Tibial artery (tissue), 4 donors: ENCODE measurements at regions not wholly inside any gene's neighbourhood (a gene's known extent, or its start where the extent isn't known, plus 50 kb on each side); places are given as distances from the start of the nearest gene placed in this dataset.

ENCODE experiments used
- DNase-seq, 2 donors: peaks; one replicate each; pipeline ENCODE4 v3.0.0-alpha.2; 2019
- H3K27ac ChIP-seq, 2 donors: fragments of 200-600 bp; sonication (generic) in 1 of 2; 1 replicate in 1 of 2; 2 replicates in 1 of 2; pipeline ENCODE4 v1.5.1; 2018 to 2019; ENCODE audit warnings: mild to moderate bottlenecking in 1 of 2
- H3K27me3 ChIP-seq, 2 donors: fragments of 200-600 bp; sonication (generic) in 1 of 2; one replicate each; pipeline versions ENCODE4 v1.5.1 to v1.6.0; 2016 to 2019
- H3K36me3 ChIP-seq, 3 donors: fragments of 200-600 bp; sonication (generic) in 2 of 3; one replicate each; pipeline ENCODE4 v1.5.1; 2016 to 2019; ENCODE audit warnings: mild to moderate bottlenecking in 2 of 3
- H3K4me1 ChIP-seq, 4 donors: fragments of 200-600 bp; sonication (generic) in 2 of 4; 1 replicate in 3 of 4; 2 replicates in 1 of 4; pipeline ENCODE4 v1.5.1; 2016 to 2019
- H3K4me3 ChIP-seq, 2 donors: fragments of 200-600 bp; sonication (generic) in 1 of 2; 1 replicate in 1 of 2; 2 replicates in 1 of 2; pipeline ENCODE4 v1.5.1; 2018 to 2019; ENCODE audit warnings: mild to moderate bottlenecking in 2 of 2
- H3K9me3 ChIP-seq, 3 donors: fragments of 200-600 bp; sonication (generic) in 1 of 3; one replicate each; pipeline ENCODE4 v1.5.1; 2016 to 2019
- CTCF ChIP-seq, 2 experiments: fragments of 200-600 bp in 1 of 2; fragments of 450-650 bp in 1 of 2; IDR thresholded peaks; one replicate each; pipeline ENCODE4 v1.5.1; 2017 to 2019; ENCODE audit warnings: antibody characterized with exemption in 2 of 2, mild to moderate bottlenecking in 1 of 2, moderate library complexity in 1 of 2
- intact Hi-C: fragments of 100-400 bp; cut with DNase I; formaldehyde crosslinking; loops from one replicate; pipeline ENCODE4 v1.15.0; 2023; ENCODE audit warnings: low total_unique reads

- no peak for DNase-seq
- Histone ChIP-seq H3K36me3 (no peaks in the 10 kb centered on the region), H3K4me3 (no peak overlapping the region), H3K9me3 (no peaks in the 10 kb centered on the region), H3K27me3 (no peaks in the 10 kb centered on the region), H3K27ac (no peak overlapping the region), H3K4me1 (no peaks in the 10 kb centered on the region)
- intact Hi-C loops, result no loop called here
- no peak for TF ChIP-seq CTCF (IDR thresholded peaks at IDR 0.05)
These were observed 826.9 kb upstream of the EYS start for GRCh38 chr6:66533921-66534404.

GRCh38 chr6:66526061-66526460 is 819.0 kb upstream of the EYS start:
- DNase-seq, result no peak
- Histone ChIP-seq H3K9me3 (no peaks in the 10 kb centered on the region), H3K27me3 (no peaks in the 10 kb centered on the region), H3K36me3 (no peaks in the 10 kb centered on the region), H3K4me3 (no peak overlapping the region), H3K4me1 (no peaks in the 10 kb centered on the region), H3K27ac (no peak overlapping the region)
- TF ChIP-seq CTCF (IDR thresholded peaks at IDR 0.05), result no peak
- intact Hi-C loops, result no loop called here

GRCh38 chr6:66522864-66523263 is 815.8 kb upstream of the EYS start:
- no peak for TF ChIP-seq CTCF (IDR thresholded peaks at IDR 0.05)
- Histone ChIP-seq H3K4me1 (no peaks in the 10 kb centered on the region), H3K4me3 (no peak overlapping the region), H3K36me3 (no peaks in the 10 kb centered on the region), H3K9me3 (no peaks in the 10 kb centered on the region), H3K27me3 (no peaks in the 10 kb centered on the region), H3K27ac (no peak overlapping the region)
- intact Hi-C loops, result no loop called here
- no peak for DNase-seq

GRCh38 chr6:66516377-66516776 is 809.4 kb upstream of the EYS start:
- Histone ChIP-seq H3K27me3 (no peaks in the 10 kb centered on the region), H3K4me1 (no peaks in the 10 kb centered on the region), H3K36me3 (no peaks in the 10 kb centered on the region), H3K4me3 (no peak overlapping the region), H3K27ac (no peak overlapping the region), H3K9me3 (no peaks in the 10 kb centered on the region)
- intact Hi-C loops, result no loop called here
- DNase-seq, result no peak
- TF ChIP-seq CTCF (IDR thresholded peaks at IDR 0.05), result no peak

GRCh38 chr6:66508433-66508832 is 801.4 kb upstream of the EYS start:
- Histone ChIP-seq H3K27ac (no peak overlapping the region), H3K27me3 (no peaks in the 10 kb centered on the region), H3K4me1 (no peaks in the 10 kb centered on the region), H3K9me3 (no peaks in the 10 kb centered on the region), H3K4me3 (no peak overlapping the region), H3K36me3 (no peaks in the 10 kb centered on the region)
- intact Hi-C loops, result no loop called here
- no peak for TF ChIP-seq CTCF (IDR thresholded peaks at IDR 0.05)
- DNase-seq, result no peak

GRCh38 chr6:66499851-66500250 is 792.8 kb upstream of the EYS start:
- no peak for DNase-seq
- intact Hi-C loops, result no loop called here
- Histone ChIP-seq H3K27ac (no peak overlapping the region), H3K36me3 (no peaks in the 10 kb centered on the region), H3K27me3 (no peaks in the 10 kb centered on the region), H3K4me1 (no peaks in the 10 kb centered on the region), H3K9me3 (no peaks in the 10 kb centered on the region), H3K4me3 (no peak overlapping the region)
- no peak for TF ChIP-seq CTCF (IDR thresholded peaks at IDR 0.05)
